PC-3 (cell line): ENCODE measurements at regions not wholly inside any gene's neighbourhood (a gene's known extent, or its start where the extent isn't known, plus 50 kb on each side); places are given as distances from the start of the nearest gene placed in this dataset.

ENCODE experiments used
- ATAC-seq: fragments of 200-7000 bp; cut with Tn5 transposase; 2 replicates; pipeline ENCODE4 v1.9.1; 2020; ENCODE audit warnings: mild to moderate bottlenecking, moderate library complexity
- BruUV-seq: library from RNA; stranded (reverse); fragments of 400-500 nt; replicated peaks from 2 replicates; lab custom pipeline; 2021; lab: Mats Ljungman, UMichigan
- CTCF ChIA-PET: fragments of 300-600 bp; sonication (Branson Sonifier 250); formaldehyde crosslinking; loops from one replicate; lab custom pipeline; 2022; ENCODE audit warnings: antibody characterized with exemption; lab: Charles Lee
- POLR2A ChIA-PET: fragments of 300-600 bp; sonication (Branson Sonifier 250); formaldehyde crosslinking; loops from one replicate; lab custom pipeline; 2022; ENCODE audit warnings: antibody characterized with exemption; ENCODE audit not compliant: unreplicated experiment; lab: Charles Lee
- DNase-seq: peaks from one replicate; pipeline ENCODE4 v3.0.0-alpha.2; 2015
- H2AFZ ChIP-seq: fragments of 300-600 bp; sonication (generic); 2 replicates; pipeline ENCODE4 v1.6.0; 2016; ENCODE audit warnings: antibody characterized with exemption, low read length
- H3F3A ChIP-seq: fragments of 300-600 bp; sonication (generic); one replicate; pipeline ENCODE4 v1.6.0; 2017; ENCODE audit warnings: antibody characterized with exemption, low read length, control low read depth, mild to moderate bottlenecking; ENCODE audit not compliant: unreplicated experiment
- H3K27ac ChIP-seq: fragments of 300-600 bp; sonication (generic); 2 replicates; pipeline ENCODE4 v1.5.1; 2016; ENCODE audit warnings: mild to moderate bottlenecking, low read length
- H3K27me3 ChIP-seq: fragments of 300-600 bp; sonication (generic); 2 replicates; pipeline ENCODE4 v1.6.1; 2016; ENCODE audit warnings: low read length, mixed read lengths
- H3K36me3 ChIP-seq: fragments of 300-600 bp; sonication (generic); 2 replicates; pipeline ENCODE4 v1.6.1; 2016; ENCODE audit warnings: low read depth, mixed run types, low read length, mixed read lengths
- H3K4me1 ChIP-seq: fragments of 300-600 bp; sonication (generic); 2 replicates; pipeline ENCODE4 v1.5.1; 2016; ENCODE audit warnings: low read length; ENCODE audit not compliant: insufficient read depth
- H3K4me2 ChIP-seq: fragments of 300-600 bp; sonication (generic); 2 replicates; pipeline ENCODE4 v1.6.0; 2016; ENCODE audit warnings: low read length
- H3K4me3 ChIP-seq: fragments of 300-600 bp; sonication (generic); 2 replicates; pipeline ENCODE4 v1.5.1; 2016; ENCODE audit warnings: mild to moderate bottlenecking, low read length, mixed read lengths
- H3K79me2 ChIP-seq: fragments of 300-600 bp; sonication (generic); 2 replicates; pipeline ENCODE4 v1.6.1; 2017; ENCODE audit warnings: low read length, mixed read lengths
- H3K9ac ChIP-seq: fragments of 300-600 bp; sonication (generic); 2 replicates; pipeline ENCODE4 v1.6.0; 2016; ENCODE audit warnings: mild to moderate bottlenecking, low read length
- H3K9me2 ChIP-seq: fragments of 300-600 bp; sonication (generic); replicated peaks from 2 replicates; pipeline ENCODE4 v1.6.1; 2016; ENCODE audit warnings: mixed run types, low read length, mixed read lengths
- H3K9me3 ChIP-seq: fragments of 300-600 bp; sonication (generic); 2 replicates; pipeline ENCODE4 v1.6.1; 2016; ENCODE audit warnings: low read length, mixed read lengths
- H4K20me1 ChIP-seq: fragments of 300-600 bp; sonication (generic); 2 replicates; pipeline ENCODE4 v1.6.1; 2016; ENCODE audit warnings: low read length, mixed read lengths
- CTCF ChIP-seq: fragments of 300-600 bp; sonication (generic); conservative IDR thresholded peaks from 2 replicates; pipeline ENCODE4 v1.5.1; 2017; ENCODE audit warnings: antibody characterized with exemption, low read depth, mild to moderate bottlenecking, low read length
- EZH2 ChIP-seq: fragments of 300-600 bp; sonication (generic); IDR thresholded peaks from one replicate; pipeline ENCODE4 v1.6.1; 2017; ENCODE audit warnings: antibody characterized with exemption, mild to moderate bottlenecking, low read length; ENCODE audit not compliant: unreplicated experiment
- EZH2phosphoT487 ChIP-seq: fragments of 300-600 bp; sonication (generic); IDR thresholded peaks from 2 replicates; pipeline ENCODE4 v1.6.1; 2018; ENCODE audit warnings: mild to moderate bottlenecking, antibody characterized with exemption, low read length, borderline replicate concordance
- intact Hi-C: fragments of 100-400 bp; cut with micrococcal nuclease; formaldehyde crosslinking; loops from 2 replicates; pipeline ENCODE4 v1.9.0; 2023

DNA sequence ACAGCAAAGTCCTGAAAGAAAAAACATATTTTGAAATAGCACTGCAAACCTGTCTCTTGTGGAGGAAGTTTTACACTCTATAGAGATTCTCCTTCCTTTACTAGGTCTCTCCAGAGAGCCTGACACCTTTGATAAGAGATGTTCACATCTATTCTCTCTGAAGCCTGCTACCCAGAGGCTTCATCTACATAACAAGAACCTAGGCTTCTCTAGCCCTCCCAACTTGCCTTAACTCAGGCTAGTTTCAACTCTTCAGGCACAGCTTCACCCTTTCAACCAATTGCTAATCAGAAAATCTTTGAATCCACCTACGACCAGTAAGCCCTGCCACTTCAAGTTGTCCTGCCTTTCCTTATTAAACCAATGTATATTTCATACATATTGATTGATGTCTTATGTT lies 60.6 kb downstream of the IFNG start:
- intact Hi-C loops = no loop called here
- H3K9me2 ChIP-seq = no peaks in the 10 kb centered on the region; the same call in 1 of the 2 replicates
- H3K4me2 ChIP-seq = no peak overlapping the region
- H3K27me3 ChIP-seq = peaks cover 7% of the 10 kb centered on the region; the same call in 1 of the 2 replicates
- ChIA-PET POLR2A (no interaction called here), CTCF (no interaction called here)
- no peak overlapping the region for H3K4me3 ChIP-seq
- H3K36me3 ChIP-seq = no peaks in the 10 kb centered on the region
- peaks cover 9% of the 10 kb centered on the region; the same call in 1 of the 2 replicates for H3K4me1 ChIP-seq
- H3F3A ChIP-seq = no peaks in the 10 kb centered on the region
- H2AFZ ChIP-seq = no peak overlapping the region
- ATAC-seq = no peak
- H3K79me2 ChIP-seq = no peaks in the 10 kb centered on the region
- no peak overlapping the region for H3K9ac ChIP-seq
- no peaks in the 10 kb centered on the region for H4K20me1 ChIP-seq
- TF ChIP-seq CTCF (no peak), EZH2phosphoT487 (no peak), EZH2 (no peak)
- DNase-seq = no peak
- H3K9me3 ChIP-seq = no peaks in the 10 kb centered on the region
- no peak overlapping the region for H3K27ac ChIP-seq
- no TSS peak for BruUV-seq

GRCh38 chr12:68097386-68097785 lies 62.2 kb downstream of the IFNG start:
- Histone ChIP-seq H4K20me1 (no peaks in the 10 kb centered on the region), H3K79me2 (no peaks in the 10 kb centered on the region), H3K4me1 (peaks cover 9% of the 10 kb centered on the region; the same call in 1 of the 2 replicates), H3K27me3 (peaks cover 7% of the 10 kb centered on the region; the same call in 1 of the 2 replicates), H2AFZ (no peak overlapping the region), H3K9me3 (no peaks in the 10 kb centered on the region), H3K9me2 (no peaks in the 10 kb centered on the region; the same call in 1 of the 2 replicates), H3K4me3 (no peak overlapping the region), H3K36me3 (no peaks in the 10 kb centered on the region), H3K27ac (no peak overlapping the region), H3K9ac (no peak overlapping the region), H3K4me2 (no peak overlapping the region), H3F3A (no peaks in the 10 kb centered on the region)
- no peak for TF ChIP-seq EZH2phosphoT487
- TF ChIP-seq CTCF = no peak
- no peak for TF ChIP-seq EZH2
- no TSS peak for BruUV-seq
- POLR2A ChIA-PET = no interaction called here
- intact Hi-C loops = no loop called here
- CTCF ChIA-PET = no interaction called here
- DNase-seq (peak; percentile 7), ATAC-seq (no peak)

DNA sequence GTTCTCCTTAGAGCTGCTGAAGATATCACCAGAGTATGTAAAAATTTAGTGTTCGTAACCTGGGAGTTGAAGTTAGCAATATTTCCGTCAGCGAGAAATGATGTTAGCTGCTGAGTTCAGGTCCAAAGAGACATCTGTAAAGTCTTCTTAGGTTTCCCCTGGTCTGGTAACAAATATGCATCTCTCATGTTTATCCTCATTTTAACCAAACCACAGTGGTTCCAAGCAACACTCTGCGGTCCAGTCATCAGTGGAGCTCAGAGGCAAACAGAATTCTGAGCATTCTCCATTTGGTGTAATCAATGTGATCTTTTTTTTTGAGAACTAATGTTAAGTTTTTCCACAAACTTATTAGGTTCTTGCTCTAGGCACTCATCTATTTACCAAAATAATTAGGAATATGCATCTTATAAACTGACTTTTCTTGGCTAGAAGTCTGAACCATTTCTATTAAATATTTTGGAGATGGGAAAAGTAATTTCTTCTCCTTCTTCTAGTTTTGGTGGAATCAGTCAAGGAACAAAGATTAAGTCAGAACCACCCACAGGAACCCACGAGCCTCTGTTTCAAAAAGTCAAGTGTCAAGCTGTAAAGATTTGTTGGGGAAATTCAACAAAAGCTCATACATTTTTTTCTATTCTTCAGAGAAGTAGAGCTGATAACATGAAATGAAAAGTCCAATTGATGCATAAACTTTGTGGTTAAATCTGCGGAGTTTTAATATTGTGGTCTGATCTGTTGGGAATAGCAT lies 64.7 kb downstream of the IFNG start:
- H3K36me3 ChIP-seq = no peaks in the 10 kb centered on the region
- H3K9me3 ChIP-seq = peaks cover 2% of the 10 kb centered on the region
- no peaks in the 10 kb centered on the region for H3K79me2 ChIP-seq
- DNase-seq (no peak), ATAC-seq (no peak)
- ChIA-PET POLR2A (interaction anchor here (0.6 kb wide), 1 partner anchor 16 kb away, joined by 3 read pairs; no protein-coding TSS in a partner anchor), CTCF (interaction anchor here (0.5 kb wide), 1 partner anchor 21 kb away, joined by 3 read pairs; no protein-coding TSS in a partner anchor)
- no peak overlapping the region for H3K4me3 ChIP-seq
- H2AFZ ChIP-seq = no peak overlapping the region
- H3K27ac ChIP-seq = no peak overlapping the region
- no peak overlapping the region for H3K9ac ChIP-seq
- intact Hi-C loops = no loop called here
- no peaks in the 10 kb centered on the region for H3F3A ChIP-seq
- H3K4me2 ChIP-seq = no peak overlapping the region
- no peaks in the 10 kb centered on the region; the same call in 1 of the 2 replicates for H3K27me3 ChIP-seq
- TF ChIP-seq EZH2 (no peak), CTCF (no peak), EZH2phosphoT487 (no peak)
- BruUV-seq = no TSS peak
- H3K4me1 ChIP-seq = no peaks in the 10 kb centered on the region
- H4K20me1 ChIP-seq = no peaks in the 10 kb centered on the region
- H3K9me2 ChIP-seq = no peaks in the 10 kb centered on the region; the same call in 1 of the 2 replicates
